Left kidney (tissue), 1 donor: ENCODE measurements at regions not wholly inside any gene's neighbourhood (a gene's known extent, or its start where the extent isn't known, plus 50 kb on each side); places are given as distances from the start of the nearest gene placed in this dataset.

Source experiments
- DNase-seq: peaks from one replicate; pipeline ENCODE4 v3.0.0-alpha.2; 2013

DNA sequence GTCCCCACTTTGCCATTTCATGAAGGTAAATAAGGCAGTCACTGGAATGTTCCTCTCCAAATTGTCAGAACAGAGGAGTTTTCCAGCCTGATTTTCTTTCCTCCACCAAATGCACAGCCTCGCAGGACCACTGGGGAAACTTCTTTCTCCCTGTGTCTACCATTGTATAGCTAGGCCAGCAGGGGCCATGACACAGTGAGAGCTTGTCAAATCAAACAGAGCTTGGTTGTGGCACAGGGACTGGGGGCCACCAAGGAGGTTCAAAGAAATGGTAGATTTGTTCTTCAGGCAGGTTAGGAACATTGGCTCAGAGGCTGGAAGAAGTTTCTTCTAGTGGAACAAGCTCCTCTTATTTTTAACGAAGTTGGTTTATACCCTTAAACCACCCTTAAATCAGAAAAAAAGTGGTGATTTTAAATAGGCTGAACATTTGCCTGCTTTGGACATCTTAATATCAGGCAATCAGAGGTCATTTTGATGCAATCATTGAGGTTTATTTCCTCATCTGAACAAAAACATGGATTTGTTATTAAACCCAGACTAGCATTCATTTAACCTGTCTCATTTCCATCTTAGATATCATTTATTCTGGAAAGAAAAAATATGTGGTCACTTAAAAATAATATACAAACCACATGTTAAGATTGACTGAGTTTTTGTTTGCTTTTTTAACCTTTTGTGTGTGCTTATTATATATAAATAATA is 105.6 kb downstream of the GTPBP8 start:
- no peak for DNase-seq

GRCh38 chr3:113097960-113098447 is 107.2 kb downstream of the GTPBP8 start:
- no peak for DNase-seq

- no peak for DNase-seq
These were observed 109.3 kb downstream of the GTPBP8 start for GRCh38 chr3:113100063-113100462.

- no peak for DNase-seq
These were observed 107.8 kb upstream of the BOC start for GRCh38 chr3:113103588-113103987.

- DNase-seq: no peak
These were observed 106.8 kb upstream of the BOC start for GRCh38 chr3:113104357-113105092.

- DNase-seq: no peak
These were observed 106.3 kb upstream of the BOC start for GRCh38 chr3:113105093-113105449.

DNA sequence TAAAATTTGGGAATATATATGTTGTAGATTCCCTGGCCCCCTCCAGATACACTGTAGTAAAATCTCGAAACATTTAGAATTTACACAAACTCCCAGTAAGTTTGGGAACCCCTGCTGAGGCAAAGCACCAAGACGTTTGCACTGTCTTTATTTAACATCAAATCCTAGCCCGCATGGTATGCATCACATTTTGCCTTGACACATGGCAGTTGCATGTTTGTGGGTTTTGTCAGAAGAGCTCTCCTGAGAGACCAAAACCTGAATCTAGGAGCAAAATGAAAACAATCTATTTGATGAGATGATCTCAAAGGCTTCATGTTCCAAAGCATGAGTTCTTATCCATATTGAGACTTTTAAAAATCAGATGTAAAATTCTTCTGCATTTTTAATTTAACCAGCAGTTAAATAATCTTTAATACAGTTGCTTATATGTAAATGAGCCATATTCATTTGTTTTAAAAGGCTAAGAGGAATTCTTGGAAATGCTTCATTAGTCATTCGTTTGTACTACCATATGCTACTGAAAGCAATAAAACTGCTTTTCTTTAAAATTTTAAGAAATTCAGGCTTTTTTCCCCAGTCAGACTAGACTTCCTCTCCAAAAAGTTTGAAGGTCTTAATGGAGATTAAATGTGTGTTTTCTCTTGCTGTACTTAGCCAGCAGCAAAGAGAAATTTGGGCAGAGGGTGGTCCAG is 105.2 kb upstream of the BOC start:
- no peak for DNase-seq

DNA sequence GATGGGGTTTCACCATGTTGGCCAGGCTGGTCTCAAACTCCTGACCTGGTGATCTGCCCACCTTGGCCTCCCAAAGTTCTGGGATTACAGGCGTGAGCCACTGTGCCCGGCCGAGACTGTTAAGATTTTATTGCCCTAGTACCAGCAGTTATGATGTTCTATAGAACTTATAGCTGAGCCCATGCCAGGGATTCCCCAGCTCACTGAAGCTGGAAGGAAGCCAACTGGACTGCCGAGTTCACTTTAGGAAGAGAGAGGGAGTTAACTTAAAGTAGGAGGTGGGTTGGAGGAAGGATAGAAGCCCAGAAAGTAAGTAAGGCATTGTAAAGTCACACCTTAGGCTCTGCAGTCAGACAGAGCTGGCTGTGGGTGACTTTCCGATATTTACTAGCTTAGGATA is 101.1 kb upstream of the BOC start:
- DNase-seq: no peak

DNA sequence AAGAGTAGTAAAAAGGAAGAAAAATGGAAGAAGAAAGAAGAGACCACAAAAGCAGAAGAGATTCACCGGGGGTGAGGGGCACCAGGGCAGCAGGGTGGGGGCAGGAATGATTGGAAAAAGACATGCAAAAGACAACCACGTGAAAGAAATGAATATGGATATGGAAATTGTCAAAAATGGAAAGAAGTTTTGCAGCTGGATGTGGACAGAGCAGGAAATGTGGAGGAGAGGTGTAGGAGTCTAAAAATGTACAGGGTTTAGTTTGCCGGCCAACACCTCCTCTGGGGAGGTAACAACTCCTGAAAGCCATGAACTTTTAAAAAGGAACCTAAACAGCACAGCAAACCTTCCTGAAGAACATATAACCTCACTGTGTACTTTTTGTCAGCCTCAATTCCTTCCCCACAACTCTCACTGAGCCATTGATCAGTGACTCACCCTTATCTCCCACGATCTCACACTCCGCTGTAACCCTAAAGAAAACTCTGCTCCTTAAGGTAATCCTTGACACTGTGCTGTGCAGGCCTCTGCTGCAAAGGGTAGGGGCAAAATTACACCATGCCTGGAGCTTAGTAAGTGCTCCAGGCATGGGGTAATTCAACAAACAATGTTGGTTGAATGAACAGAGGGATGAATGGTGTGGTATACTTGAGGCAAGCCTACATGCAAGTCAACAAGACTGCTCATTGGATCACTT is 100.2 kb upstream of the BOC start:
- no peak for DNase-seq

GRCh38 chr3:113113361-113113760 is 98.0 kb upstream of the BOC start:
- no peak for DNase-seq

DNA sequence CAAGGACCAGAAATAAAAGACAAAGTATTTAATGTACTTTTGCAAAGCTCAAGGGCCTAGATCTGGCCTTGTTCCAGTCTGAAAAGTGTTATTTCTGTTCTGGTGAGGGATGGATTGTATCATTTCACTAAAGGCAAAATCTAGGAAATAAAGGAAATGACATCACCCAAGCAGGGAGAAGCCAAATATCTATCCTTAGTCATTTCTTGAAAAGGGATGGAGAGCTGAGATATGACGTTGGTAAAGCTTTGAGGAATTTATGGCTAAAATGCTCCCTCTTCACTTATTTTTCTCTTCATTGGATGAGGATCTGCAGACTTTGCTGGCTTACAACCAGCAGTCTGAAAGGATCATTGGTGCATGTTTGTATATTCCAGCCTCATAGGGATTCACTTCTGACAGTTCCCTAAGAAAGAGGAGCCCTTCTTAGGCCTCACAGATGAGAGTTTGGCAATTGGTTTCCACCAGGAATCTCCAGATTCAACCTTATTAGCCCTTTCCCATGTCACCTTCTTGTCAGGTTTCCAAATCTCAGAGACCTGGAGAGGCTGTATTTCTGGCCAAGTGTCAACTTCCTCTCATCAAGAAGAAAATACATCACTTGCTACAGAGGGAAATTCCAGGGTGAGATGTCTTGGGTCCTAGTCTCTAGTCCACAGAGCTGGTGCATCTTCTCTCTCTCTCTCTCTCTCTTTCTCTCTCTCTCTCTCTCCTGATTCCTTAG is 93.7 kb upstream of the BOC start:
- DNase-seq: no peak

GRCh38 chr3:113118336-113118735 is 93.0 kb upstream of the BOC start:
- no peak for DNase-seq

- DNase-seq: no peak
These were observed 87.0 kb upstream of the BOC start for GRCh38 chr3:113124256-113124830.

DNA sequence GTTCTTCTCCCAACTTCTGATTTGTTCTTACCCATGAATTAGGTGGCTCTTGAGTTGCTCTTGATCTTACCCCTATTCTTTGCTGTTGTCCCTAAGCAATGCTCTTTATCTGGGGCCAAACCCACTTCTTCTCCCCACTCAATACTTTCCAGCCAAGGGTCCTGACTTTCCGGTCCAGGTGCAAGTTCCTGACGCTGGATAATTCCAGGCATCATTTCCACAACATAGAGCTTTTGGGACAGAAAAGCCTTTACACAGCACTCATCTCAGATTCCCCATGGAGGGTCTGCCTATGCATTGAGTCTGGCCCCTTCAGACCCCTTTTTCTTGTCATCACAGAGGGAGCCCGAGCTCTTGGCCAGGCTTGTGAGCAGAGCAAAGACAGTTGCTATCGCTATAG is 85.4 kb upstream of the BOC start:
- DNase-seq: no peak

GRCh38 chr3:113128386-113129015 is 82.9 kb upstream of the BOC start:
- no peak for DNase-seq

DNA sequence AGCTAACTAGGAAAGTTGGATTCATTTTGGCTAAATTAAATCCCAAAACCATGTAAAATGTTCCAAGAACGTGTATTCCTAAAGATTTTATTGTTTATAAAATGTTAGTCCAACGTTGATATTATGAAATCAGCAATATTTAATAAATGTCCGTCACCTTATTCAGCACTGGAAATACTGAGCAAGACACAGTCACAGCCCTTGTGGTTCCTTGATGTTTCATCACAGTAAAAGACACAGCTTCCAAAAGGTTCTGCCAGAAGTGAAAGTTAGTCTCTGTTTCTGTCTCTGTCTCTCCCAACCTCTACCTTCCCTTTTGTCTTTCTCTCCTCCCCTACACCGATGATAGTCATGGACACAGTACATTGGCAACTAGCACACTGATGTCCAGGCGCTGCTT is 82.2 kb upstream of the BOC start:
- DNase-seq: no peak

DNA sequence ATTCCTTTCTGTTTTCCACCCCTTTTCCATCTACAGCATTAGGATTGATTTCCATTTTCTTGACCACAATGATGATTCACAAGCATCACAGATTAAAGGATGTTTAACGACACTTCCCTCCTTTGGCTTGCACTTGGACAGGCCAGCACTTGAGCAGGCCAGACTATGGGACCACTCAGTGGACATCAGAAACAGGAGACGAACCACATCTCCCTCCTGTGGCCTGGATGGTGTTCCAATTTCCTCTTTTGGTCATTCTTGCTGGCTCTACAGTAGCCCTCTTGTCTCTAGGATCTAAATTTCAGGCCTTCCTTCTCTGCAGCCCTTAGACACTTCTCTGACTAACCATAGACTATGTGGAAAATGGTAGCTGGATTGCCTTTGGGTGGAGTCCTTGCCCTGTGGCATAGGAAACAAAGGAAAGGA is 78.8 kb upstream of the BOC start:
- no peak for DNase-seq

GRCh38 chr3:113133140-113133539 is 78.2 kb upstream of the BOC start:
- DNase-seq: no peak

GRCh38 chr3:113136071-113136470 is 75.3 kb upstream of the BOC start:
- DNase-seq: no peak

- DNase-seq: no peak
These were observed 74.8 kb upstream of the BOC start for GRCh38 chr3:113136544-113136943.
